Stimulated activated CD8-positive, alpha-beta memory T cell treated with anti-CD3 and anti-CD28 coated beads, Interleukin-15, amount 100 ng/mL, for 48 hours (primary cell): ENCODE measurements at regions not wholly inside any gene's neighbourhood (a gene's known extent, or its start where the extent isn't known, plus 50 kb on each side); places are given as distances from the start of the nearest gene placed in this dataset.

Experiments
- DNase-seq, 2 donors: peaks; one replicate each; pipeline ENCODE4 v3.0.0-alpha.2; 2020; ENCODE audit warnings: low read depth in 2 of 2

DNA sequence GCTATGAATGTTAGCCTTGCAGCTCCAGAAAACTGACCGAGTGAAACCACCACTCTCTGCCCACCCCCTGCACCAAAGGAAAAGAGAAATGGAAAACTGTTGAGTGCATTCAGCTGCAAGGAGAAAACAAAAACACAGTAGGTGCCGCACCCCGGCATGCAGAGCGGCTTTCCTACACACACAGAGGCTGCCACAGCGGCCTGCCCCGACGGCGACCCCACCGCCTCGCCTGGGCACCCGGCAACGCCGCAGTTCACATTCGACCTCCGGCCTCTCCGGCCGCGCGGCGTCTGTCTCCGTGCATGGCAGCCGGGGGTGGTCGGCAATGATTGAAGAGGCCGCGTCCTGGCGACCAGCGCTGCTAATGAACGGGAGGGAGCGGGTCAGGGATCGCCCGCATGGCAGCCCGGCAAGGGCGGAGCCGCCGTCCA lies 417.1 kb upstream of the SALL3 start:
- DNase-seq, result no peak

GRCh38 chr18:78563110-78563509 lies 416.5 kb upstream of the SALL3 start:
- no peak for DNase-seq

GRCh38 chr18:78564030-78564429 lies 415.6 kb upstream of the SALL3 start:
- DNase-seq, result no peak

DNA sequence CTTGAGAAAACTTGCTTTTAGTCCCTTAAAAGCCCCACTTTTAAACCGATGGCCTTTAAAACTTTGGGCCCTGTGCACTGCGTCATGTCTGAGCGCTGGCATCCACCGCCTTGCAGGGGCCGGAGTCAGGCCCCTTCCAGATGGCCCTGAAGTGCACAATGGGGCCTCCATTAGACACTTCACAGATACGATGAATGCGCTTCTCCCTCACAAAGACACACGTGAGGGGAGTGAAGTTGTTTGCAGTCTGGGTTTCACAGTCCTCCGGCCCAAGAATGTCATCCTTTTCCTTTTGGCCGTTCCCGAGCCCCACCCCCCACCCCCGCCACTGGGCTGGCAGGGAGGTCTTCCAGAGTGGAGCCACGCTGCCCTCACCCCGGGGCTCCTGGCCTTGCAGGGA lies 415.1 kb upstream of the SALL3 start:
- no peak for DNase-seq

DNA sequence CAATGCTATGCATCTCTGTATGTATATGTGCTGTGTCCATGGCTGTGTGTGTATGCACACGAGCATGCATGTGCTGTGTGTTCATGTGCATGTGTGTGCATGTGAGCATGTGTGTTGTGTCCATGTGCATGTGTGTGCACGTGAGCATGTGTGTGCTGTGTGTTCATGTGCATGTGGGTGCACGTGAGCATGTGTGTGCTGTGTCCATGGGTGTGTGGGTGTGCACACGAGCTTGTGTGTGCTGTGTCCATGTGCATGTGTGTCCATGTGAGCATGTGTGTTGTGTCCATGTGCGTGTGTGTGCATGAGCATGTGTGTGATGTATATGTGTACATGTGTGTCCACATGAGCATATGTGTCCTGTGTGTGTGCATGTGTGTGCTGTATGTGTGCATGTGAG lies 414.4 kb upstream of the SALL3 start:
- DNase-seq, result no peak

- no peak for DNase-seq
Observed at GRCh38 chr18:78566065-78566464, 413.6 kb upstream of the SALL3 start.

DNA sequence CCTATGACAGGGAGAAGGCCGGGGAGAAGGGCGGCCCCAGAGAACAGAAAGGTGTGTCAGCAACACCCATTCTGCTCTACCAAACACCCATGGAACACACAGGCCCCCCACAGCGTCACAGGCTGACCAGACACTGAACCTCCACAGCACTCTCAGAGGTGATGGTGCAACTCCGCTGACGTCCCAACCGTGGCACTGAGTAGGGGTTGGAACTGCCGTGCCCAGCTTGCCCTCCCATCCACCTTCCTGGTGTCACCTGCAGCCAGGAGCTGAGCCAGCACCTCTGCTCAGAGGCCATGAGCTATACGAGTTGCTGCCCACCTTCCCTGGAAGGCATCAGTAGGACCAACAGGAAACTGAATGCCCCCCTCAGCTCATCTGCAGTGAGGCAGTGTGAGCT lies 412.9 kb upstream of the SALL3 start:
- DNase-seq, result no peak

- no peak for DNase-seq
Observed at GRCh38 chr18:78571063-78571785, 408.4 kb upstream of the SALL3 start.

DNA sequence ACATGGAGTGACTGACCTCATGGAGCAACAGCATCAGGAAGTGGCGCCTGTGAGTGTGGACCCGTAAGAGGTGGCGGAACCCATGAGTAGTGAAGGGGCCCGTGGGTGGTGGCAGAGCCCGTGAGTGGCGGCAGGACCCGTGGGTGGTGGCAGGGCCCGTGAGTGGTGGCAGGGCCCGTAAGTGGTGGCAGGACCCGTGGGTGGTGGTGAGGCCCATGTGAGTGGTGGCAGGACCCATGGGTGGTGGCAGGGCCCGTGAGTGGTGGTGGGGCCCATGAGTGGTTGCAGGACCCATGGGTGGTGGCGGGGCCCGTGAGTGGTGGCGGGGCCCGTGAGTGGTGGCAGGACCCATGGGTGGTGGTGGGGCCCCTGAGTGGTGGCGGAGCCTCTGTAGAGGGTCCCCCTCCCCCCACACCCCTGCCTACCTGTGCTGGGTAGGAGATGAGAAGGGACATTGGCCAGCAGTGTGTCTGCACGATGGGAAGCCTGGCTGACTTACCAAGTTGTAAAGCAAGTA lies 407.7 kb upstream of the SALL3 start:
- DNase-seq, result no peak

GRCh38 chr18:78573773-78574172 lies 405.8 kb upstream of the SALL3 start:
- no peak for DNase-seq

DNA sequence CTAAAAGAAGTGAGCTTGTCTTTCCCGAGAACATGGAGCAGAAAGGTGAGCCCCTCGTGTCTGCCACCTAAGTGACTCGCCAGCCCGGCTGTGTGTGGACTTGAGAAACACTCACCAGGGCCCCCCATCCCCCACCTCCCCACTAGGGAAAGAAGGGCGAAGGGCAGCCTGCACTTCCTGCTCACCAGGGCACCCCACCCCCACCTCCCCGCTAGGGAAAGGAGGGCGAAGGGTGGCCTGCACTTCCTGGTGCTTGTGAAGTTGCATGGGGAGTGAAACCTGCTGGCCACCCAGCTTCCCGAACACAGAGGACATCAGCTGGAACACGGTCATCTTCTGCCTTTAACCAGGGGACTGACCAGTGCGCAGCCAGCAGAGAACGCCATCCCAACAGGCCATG lies 402.7 kb upstream of the SALL3 start:
- DNase-seq, result no peak

- DNase-seq, result no peak
Observed at GRCh38 chr18:78579449-78579848, 400.2 kb upstream of the SALL3 start.

GRCh38 chr18:78579854-78580577 lies 399.6 kb upstream of the SALL3 start:
- no peak for DNase-seq

GRCh38 chr18:78580835-78581339 lies 398.7 kb upstream of the SALL3 start:
- no peak for DNase-seq

DNA sequence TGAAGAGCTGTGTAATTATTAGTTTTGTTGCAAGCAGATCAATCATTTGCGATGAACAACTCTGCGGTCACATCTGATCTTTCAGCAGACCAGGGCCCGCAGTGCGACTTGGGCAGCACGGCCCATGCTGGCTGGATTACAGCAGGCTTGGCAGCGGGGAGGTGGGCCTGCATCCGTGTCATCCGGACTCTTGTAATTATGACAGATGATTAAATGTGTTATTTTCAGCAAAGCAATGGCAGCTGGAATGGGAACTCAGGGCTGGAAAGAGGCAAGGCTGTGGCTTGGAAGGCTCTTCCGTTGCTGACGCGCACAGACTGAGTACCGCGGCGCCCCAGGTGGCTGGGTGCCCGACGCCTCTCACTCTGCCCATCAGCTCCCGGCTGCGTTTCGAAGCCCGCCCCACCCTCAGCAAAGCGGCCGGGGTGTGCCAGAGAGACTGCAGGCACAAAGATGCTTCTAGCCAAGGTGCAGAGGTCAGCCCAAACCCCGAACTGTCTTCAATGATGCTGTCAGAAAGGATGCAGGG lies 397.4 kb upstream of the SALL3 start:
- no peak for DNase-seq

- DNase-seq, result no peak
Observed at GRCh38 chr18:78582898-78583738, 396.5 kb upstream of the SALL3 start.

DNA sequence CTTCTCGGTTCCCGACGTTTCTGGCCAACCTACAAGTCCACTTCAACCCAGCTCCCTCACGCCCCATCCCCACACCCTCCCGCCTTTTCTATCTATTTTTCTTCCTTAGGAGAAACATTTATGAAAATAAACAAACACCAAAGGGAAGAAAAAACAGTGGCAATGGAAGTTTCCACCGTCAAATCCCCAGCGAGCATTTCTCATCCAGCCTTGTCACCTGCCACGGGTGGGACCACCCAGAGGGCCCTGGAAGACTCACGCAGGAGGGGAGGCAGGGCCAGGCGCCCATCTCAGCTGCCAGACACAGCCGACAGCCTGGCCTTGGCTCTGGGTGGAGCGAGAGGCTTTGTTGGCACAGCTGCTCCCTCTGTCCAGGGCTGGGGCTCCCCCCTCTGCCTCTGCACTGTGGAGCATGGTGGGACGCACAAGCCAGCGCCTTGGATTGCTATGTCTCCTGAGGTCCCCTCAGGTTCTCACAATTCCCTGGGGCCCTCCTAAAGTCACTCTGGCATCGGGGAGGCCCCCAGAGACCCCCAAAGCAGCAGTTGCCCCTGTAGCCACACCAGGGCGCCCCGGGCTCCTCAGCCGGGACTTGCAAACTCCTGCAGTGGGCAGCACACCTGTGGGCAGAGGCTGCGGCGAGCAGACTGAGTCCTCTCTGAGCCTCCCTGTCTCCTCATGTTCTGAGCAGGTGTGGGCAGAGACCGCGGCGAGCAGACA lies 395.7 kb upstream of the SALL3 start:
- no peak for DNase-seq

DNA sequence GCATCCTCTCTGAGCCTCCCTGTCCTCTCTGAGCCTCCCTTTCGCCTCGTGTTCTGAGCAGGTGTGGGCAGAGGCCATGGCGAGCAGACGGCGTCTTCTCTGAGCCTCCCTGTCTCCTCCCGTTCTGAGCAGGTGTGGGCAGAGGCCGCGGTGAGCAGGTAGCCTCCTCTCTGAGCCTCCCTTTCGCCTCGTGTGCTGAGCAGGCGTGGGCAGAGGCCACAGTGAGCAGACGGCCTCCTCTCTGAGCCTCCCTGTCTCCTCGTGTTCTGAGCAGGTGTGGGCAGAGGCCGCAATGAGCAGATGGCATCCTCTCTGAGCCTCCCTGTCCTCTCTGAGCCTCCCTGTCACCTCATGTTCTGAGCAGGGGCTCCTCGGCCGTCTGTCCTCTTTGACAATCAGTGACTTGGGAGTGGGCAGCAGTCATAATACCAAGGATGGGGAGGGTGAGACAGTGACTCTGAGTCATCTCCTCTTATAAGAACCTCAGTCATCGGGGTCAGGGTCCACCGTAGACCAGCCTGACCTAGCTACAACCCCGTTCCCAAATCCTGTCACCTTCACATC lies 395.1 kb upstream of the SALL3 start:
- no peak for DNase-seq

DNA sequence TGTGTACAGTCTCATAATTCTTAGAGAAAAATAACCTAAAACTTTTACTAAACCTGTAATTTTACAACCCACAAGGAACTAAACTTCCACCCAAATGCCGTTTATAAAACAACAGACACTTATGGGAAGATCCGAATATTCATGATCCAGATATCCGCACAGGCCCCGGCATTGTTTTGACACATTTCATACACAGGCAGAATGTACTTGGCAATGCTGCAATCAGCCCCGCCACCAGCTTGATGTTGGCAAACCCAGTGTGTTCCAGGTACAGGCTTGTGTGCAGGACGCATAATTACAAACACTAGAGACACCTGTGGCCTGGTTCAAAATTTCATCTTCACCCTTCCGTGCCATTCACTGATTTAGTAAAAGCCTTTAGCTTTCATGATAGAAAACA lies 393.0 kb upstream of the SALL3 start:
- DNase-seq, result no peak

- no peak for DNase-seq
Observed at GRCh38 chr18:78587096-78587495, 392.5 kb upstream of the SALL3 start.
